HCT116 (cell line): ENCODE measurements at regions not wholly inside any gene's neighbourhood (a gene's known extent, or its start where the extent isn't known, plus 50 kb on each side); places are given as distances from the start of the nearest gene placed in this dataset.

Source experiments
- EGR1 ChIP-seq: IDR thresholded peaks from 2 replicates; pipeline ENCODE4 v1.6.1; 2012; ENCODE audit warnings: low read depth
- EZH2 ChIP-seq: fragments of 200-600 bp; sonication (generic); IDR thresholded peaks from 2 replicates; pipeline ENCODE4 v1.6.1; 2017; ENCODE audit warnings: antibody characterized with exemption, mixed run types
- JUND ChIP-seq: IDR thresholded peaks from 2 replicates; pipeline ENCODE4 v1.6.1; 2012
- POLR2A ChIP-seq: IDR thresholded peaks from 2 replicates; pipeline ENCODE4 v1.7.0; 2011; ENCODE audit warnings: borderline replicate concordance; ENCODE audit not compliant: insufficient read depth, insufficient read length; ENCODE audit errors: extremely low read depth
- POLR2AphosphoS5 ChIP-seq: IDR thresholded peaks from 2 replicates; pipeline ENCODE4 v1.6.1; 2011; ENCODE audit warnings: mild to moderate bottlenecking, low read depth, low read length, moderate library complexity
- SP1 ChIP-seq: IDR thresholded peaks from 2 replicates; pipeline ENCODE4 v1.6.1; 2012; ENCODE audit warnings: low read depth
- SRF ChIP-seq: IDR thresholded peaks from 2 replicates; pipeline ENCODE4 v1.6.1; 2012; ENCODE audit warnings: low read depth
- YY1 ChIP-seq: IDR thresholded peaks from 2 replicates; pipeline ENCODE4 v1.6.1; 2011; ENCODE audit warnings: low read length, low read depth, moderate library complexity, mild to moderate bottlenecking; ENCODE audit not compliant: insufficient replicate concordance; ENCODE audit errors: extremely low read depth
- ZNF274 ChIP-seq: fragments of 200-500 bp; sonication (Bioruptor generic); IDR thresholded peaks from 2 replicates; pipeline ENCODE4 v1.6.1; 2014; ENCODE audit warnings: mild to moderate bottlenecking, low read depth, low read length, inconsistent platforms
- TF ChIP-seq, protein P1 (sequence below), 3 experiments: fragments of 200-600 bp in 1 of 3; sonication (generic) in 1 of 3; IDR thresholded peaks in 2 of 3; conservative IDR thresholded peaks in 1 of 3; 2 replicates each; pipeline ENCODE4 v1.5.1; 2012 to 2017; ENCODE audit warnings: low read depth in 2 of 3, low read length in 2 of 3, antibody characterized with exemption in 1 of 3, borderline replicate concordance in 1 of 3, control low read depth in 1 of 3, mild to moderate bottlenecking in 1 of 3, mixed read lengths in 1 of 3, mixed run types in 1 of 3, moderate library complexity in 1 of 3; ENCODE audit not compliant: insufficient read depth in 1 of 3

DNA sequence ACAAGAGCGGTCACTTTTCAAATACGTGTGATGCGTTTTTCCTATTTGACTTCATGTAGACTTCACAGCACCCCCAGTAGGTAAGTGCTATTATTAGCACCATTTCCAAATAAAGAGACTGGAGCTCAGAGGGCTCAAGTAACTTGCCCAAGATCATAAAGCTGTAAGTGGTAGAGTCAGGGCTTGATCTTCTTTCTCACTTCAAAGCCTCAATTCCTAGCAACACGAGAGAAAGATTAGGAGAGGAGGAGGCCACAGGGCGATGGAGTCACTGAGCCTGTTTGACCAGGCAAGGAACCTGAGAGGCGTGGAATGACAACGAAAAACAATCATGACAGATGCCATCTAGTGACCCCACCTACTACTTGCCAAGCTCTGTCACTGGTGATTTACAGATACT lies 181.0 kb downstream of the FOXD2 start:
- TF ChIP-seq, protein P1, sequence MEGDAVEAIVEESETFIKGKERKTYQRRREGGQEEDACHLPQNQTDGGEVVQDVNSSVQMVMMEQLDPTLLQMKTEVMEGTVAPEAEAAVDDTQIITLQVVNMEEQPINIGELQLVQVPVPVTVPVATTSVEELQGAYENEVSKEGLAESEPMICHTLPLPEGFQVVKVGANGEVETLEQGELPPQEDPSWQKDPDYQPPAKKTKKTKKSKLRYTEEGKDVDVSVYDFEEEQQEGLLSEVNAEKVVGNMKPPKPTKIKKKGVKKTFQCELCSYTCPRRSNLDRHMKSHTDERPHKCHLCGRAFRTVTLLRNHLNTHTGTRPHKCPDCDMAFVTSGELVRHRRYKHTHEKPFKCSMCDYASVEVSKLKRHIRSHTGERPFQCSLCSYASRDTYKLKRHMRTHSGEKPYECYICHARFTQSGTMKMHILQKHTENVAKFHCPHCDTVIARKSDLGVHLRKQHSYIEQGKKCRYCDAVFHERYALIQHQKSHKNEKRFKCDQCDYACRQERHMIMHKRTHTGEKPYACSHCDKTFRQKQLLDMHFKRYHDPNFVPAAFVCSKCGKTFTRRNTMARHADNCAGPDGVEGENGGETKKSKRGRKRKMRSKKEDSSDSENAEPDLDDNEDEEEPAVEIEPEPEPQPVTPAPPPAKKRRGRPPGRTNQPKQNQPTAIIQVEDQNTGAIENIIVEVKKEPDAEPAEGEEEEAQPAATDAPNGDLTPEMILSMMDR (IDR thresholded peaks at IDR 0.05 in 2 of 3, conservative IDR thresholded peaks at IDR 0.05 in 1 of 3; ENCODE audit: borderline replicate concordance in 1 of 3, insufficient read depth in 1 of 3, low read depth in 2 of 3, low read length in 2 of 3), result peak in 1 of 3 experiments; percentile 16; a peak in 1 of 6 replicates
- TF ChIP-seq POLR2A (no peak), EZH2 (no peak), JUND (no peak), ZNF274 (no peak), EGR1 (no peak), SRF (no peak), YY1 (no peak), SP1 (no peak), POLR2AphosphoS5 (no peak)
